ENCODE measurements at regions not wholly inside any gene's neighbourhood (a gene's known extent, or its start where the extent isn't known, plus 50 kb on each side); places are given as distances from the start of the nearest gene placed in this dataset.

DNA sequence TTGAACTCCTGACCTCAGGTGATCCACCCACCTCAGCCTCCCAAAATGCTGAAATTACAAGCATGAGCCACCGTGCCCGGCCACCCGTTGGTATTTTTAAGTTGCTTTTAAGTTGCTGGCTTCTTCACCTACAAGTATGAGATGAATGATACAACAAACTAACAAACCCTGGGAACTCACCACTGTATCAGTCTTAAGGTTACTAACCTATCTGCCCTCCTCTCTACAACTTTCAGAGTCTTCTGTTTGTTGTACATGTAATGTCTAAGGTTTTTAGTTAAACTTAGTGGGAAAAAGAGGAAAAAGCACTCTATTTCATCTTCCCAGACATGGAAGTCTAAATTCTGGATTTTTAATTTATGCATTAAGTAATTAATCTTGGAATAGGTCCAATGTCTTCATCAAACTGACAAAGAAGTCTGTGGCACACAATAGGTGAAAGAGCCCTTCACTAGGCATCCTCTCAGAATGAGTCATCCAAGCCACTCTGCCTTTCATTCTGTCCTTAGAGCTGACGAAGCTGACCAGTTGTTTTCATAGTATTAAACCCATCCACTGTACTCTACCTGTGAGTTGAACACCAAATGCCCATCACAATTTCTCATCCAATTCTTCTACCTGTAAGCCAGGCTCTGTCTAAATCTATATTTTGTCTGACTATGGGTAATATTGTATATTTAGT, 936.1 kb downstream of the TUSC7 start:
- peaks cover 8% of the 10 kb centered on the region for H3K9me3 Mint-ChIP-seq
- no peak overlapping the region for H3K27ac Mint-ChIP-seq
- H3K4me1 Mint-ChIP-seq, result no peaks in the 10 kb centered on the region
- H3K4me3 Mint-ChIP-seq, result no peak overlapping the region
- H3K27me3 Mint-ChIP-seq, result no peaks in the 10 kb centered on the region
- DNase-seq (no peak), ATAC-seq (ENCODE audit: low read depth) (no peak)
- no peaks in the 10 kb centered on the region for H3K36me3 Mint-ChIP-seq
- POLR2A ChIA-PET, result no interaction called here

DNA sequence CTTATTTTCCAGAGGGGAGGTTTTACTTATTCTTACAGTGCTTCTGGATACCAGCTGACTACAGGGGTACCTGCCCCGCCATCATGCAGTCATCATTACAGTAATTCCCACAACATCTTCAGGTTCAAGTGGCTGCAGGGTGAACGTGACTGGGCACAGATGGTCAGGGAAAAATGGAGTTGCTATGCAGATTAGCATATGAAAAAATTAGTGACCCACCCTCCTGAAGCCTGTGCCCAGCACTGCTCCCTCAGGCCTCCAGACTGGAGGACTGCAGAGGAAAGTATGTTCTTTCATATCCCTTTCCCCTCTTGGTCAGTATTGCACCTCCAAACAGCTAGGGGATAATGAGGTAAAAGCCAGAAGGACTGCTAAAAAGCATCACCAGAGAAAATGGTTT, 937.9 kb downstream of the TUSC7 start:
- DNase-seq, result no peak
- Mint-ChIP-seq H3K27ac (no peak overlapping the region), H3K36me3 (no peaks in the 10 kb centered on the region), H3K4me3 (no peak overlapping the region), H3K27me3 (no peaks in the 10 kb centered on the region), H3K4me1 (no peaks in the 10 kb centered on the region), H3K9me3 (peaks cover 8% of the 10 kb centered on the region)
- POLR2A ChIA-PET, result no interaction called here
- no peak for ATAC-seq (ENCODE audit: low read depth)

DNA sequence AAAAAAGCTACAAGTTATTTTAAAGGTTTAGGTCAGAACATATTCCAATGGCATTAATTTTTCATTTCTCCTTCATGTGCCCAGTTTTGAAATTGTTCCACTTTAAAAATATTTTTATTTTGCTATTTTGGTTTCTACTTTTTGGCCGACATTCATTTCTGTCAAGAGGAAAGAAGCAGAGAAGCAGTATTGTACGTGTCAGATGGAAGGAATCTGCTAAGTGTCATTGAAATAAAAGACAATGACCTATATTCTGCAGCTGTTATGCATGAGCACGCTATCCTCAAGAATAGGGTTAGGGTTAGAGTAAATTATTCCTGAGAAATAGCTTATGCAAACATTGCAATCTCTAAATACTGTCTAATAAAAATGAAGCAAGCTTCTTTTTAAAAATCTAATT, 941.7 kb downstream of the TUSC7 start:
- H3K9me3 Mint-ChIP-seq, result peaks cover 1% of the 10 kb centered on the region
- ATAC-seq (ENCODE audit: low read depth) (no peak), DNase-seq (no peak)
- H3K27ac Mint-ChIP-seq, result no peak overlapping the region
- H3K4me1 Mint-ChIP-seq, result no peaks in the 10 kb centered on the region
- no peaks in the 10 kb centered on the region for H3K27me3 Mint-ChIP-seq
- H3K36me3 Mint-ChIP-seq, result no peaks in the 10 kb centered on the region
- H3K4me3 Mint-ChIP-seq, result no peak overlapping the region
- POLR2A ChIA-PET, result no interaction called here

DNA sequence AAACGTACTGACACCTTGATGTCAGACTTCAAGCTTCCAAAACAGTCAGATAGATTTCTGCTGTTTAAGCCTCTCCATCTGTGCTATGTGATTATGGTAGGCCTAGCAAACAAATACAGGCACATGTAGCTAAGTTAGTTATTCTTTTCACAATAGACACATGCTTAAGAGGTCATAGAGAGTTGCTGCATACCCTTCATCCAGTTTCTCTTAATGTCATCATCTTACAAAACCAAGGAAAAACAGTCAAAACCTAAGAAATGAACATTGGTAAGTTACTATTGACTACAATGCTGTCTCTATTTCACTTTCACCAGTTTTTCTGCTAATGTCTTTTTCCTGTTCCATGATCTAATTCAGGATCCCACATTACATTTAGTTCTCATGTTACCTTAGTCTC, 946.8 kb downstream of the TUSC7 start:
- Mint-ChIP-seq H3K4me1 (no peaks in the 10 kb centered on the region), H3K27ac (no peak overlapping the region), H3K4me3 (no peak overlapping the region), H3K36me3 (no peaks in the 10 kb centered on the region), H3K9me3 (no peaks in the 10 kb centered on the region), H3K27me3 (no peaks in the 10 kb centered on the region)
- POLR2A ChIA-PET, result no interaction called here
- ATAC-seq (ENCODE audit: low read depth), result no peak
- no peak for DNase-seq

DNA sequence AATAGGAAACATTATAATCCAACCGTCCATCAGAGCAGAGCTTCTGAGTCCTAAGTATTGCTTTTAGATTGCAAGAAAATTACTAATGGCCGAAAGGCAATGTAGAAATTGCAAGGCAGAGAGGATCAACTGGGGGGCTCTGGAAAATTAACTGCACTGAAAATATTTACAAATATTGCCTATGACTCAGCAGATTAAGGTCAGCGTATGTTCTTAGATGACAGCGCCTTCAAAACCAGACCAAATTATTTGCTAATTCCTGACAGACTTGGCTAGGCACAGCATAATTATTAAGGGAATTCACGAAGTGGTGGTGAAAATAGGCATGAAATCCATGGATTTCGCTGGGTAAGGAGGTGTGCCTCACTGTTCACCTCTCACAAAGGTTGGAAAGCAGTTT, 947.7 kb downstream of the TUSC7 start:
- no peaks in the 10 kb centered on the region for H3K4me1 Mint-ChIP-seq
- H3K27ac Mint-ChIP-seq, result no peak overlapping the region
- no peak overlapping the region for H3K4me3 Mint-ChIP-seq
- DNase-seq, result no peak
- H3K9me3 Mint-ChIP-seq, result no peaks in the 10 kb centered on the region
- POLR2A ChIA-PET, result no interaction called here
- ATAC-seq (ENCODE audit: low read depth), result no peak
- H3K36me3 Mint-ChIP-seq, result no peaks in the 10 kb centered on the region
- H3K27me3 Mint-ChIP-seq, result no peaks in the 10 kb centered on the region

DNA sequence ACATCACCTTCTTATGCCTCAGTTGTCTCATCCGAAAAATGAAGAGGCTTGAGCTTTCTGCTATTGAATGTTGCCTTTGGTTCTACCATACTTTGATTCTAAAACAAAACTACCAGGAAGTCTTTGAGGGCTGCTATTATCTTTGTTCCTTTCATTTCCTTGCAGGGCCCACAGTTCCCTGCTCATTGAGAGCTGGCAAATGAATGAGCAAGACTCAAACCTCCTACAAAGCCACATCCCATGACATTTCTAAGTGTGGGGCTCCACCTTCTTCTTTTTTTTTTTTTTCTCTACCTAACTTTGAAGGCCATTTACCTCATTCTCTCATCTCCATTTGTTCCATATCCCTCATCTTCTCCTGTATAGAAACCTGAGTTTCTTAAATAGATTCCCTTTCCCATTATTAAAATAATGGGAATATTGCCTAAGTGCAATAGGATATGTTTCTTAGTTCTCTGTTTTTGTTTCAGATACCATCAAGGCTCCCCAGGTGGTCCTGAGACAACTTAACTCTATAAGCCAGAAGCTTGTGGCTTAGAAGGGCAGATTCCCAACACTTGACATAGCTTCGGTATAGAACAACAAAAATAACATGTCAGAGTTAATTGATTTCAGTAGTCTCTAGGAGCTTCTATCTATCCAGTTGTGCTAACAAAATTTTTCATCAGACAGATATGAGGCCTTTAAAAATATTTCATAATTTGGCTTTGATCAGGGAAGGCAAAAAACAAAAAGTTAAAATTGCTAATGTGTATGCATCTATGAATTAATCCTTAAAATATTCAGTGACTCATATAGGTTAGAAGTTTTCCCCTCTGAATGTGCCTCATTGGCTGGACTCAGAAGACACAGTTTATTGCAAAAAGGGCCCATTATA, 951.6 kb downstream of the TUSC7 start:
- H3K27me3 Mint-ChIP-seq, result no peaks in the 10 kb centered on the region
- no peak overlapping the region for H3K4me3 Mint-ChIP-seq
- no peaks in the 10 kb centered on the region for H3K4me1 Mint-ChIP-seq
- no peaks in the 10 kb centered on the region for H3K36me3 Mint-ChIP-seq
- H3K27ac Mint-ChIP-seq, result no peak overlapping the region
- DNase-seq (no peak), ATAC-seq (ENCODE audit: low read depth) (no peak)
- peaks cover 2% of the 10 kb centered on the region for H3K9me3 Mint-ChIP-seq
- POLR2A ChIA-PET, result no interaction called here

DNA sequence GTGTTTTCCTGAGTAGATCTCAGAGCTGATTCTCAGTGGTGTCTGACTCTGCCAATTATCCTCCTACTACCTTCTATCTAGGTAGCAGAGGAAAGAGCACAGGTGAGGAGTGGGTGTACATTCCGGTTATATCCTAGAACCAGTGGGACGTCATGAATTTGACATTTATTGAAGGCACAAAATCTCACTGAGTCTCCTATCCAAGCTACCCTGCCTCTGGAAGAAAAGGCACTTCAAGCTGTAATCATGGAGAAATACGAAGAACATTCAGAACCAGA, 952.2 kb downstream of the TUSC7 start:
- DNase-seq (no peak), ATAC-seq (ENCODE audit: low read depth) (no peak)
- POLR2A ChIA-PET, result no interaction called here
- Mint-ChIP-seq H3K36me3 (no peaks in the 10 kb centered on the region), H3K4me3 (no peak overlapping the region), H3K9me3 (peaks cover 2% of the 10 kb centered on the region), H3K27me3 (no peaks in the 10 kb centered on the region), H3K4me1 (no peaks in the 10 kb centered on the region), H3K27ac (no peak overlapping the region)

DNA sequence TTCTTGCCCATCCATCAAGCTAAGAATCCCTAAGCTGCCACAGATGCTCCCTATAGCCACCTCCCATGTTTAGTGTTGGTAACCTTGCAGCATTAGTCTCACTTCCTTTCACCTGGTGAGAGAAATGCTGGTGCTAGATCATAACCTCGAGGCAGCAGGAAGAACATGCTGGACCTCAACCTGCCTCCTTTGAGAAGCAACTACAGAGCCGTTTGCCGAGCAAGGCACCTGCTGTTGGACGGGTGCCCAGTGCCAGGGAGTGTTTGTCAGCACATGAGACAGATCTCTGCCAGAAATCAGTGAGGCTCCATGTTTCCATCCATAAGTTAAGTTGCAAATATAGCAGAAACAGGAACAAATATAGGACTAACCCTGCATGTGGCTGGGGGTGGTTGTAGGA, 955.7 kb downstream of the TUSC7 start:
- no peaks in the 10 kb centered on the region for H3K36me3 Mint-ChIP-seq
- no peak overlapping the region for H3K4me3 Mint-ChIP-seq
- POLR2A ChIA-PET, result no interaction called here
- DNase-seq (no peak), ATAC-seq (ENCODE audit: low read depth) (no peak)
- no peaks in the 10 kb centered on the region for H3K4me1 Mint-ChIP-seq
- H3K9me3 Mint-ChIP-seq, result peaks cover 2% of the 10 kb centered on the region
- no peak overlapping the region for H3K27ac Mint-ChIP-seq
- H3K27me3 Mint-ChIP-seq, result no peaks in the 10 kb centered on the region

DNA sequence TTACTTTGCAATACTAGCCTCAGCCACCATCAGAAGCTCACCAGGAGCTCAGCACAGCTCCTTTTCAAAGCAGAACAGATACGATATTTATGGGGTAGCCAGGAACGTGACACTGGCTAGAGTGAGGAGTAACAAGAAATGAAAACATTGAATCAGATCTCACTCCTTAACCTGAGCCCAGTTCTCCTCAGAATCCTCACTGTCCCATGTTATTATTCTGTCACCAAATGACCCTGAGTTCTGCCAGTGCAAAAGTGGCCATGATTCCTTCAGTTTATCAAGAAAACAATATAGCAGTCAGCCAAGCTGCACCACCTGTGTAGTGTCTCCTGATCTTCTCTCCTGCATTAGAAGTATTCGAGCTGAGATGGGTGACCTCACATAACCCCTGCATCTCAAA, 956.7 kb downstream of the TUSC7 start:
- ATAC-seq (ENCODE audit: low read depth), result no peak
- no peaks in the 10 kb centered on the region for H3K36me3 Mint-ChIP-seq
- no peak overlapping the region for H3K4me3 Mint-ChIP-seq
- H3K27me3 Mint-ChIP-seq, result no peaks in the 10 kb centered on the region
- POLR2A ChIA-PET, result no interaction called here
- peaks cover 2% of the 10 kb centered on the region for H3K9me3 Mint-ChIP-seq
- no peaks in the 10 kb centered on the region for H3K4me1 Mint-ChIP-seq
- DNase-seq, result no peak
- H3K27ac Mint-ChIP-seq, result no peak overlapping the region

DNA sequence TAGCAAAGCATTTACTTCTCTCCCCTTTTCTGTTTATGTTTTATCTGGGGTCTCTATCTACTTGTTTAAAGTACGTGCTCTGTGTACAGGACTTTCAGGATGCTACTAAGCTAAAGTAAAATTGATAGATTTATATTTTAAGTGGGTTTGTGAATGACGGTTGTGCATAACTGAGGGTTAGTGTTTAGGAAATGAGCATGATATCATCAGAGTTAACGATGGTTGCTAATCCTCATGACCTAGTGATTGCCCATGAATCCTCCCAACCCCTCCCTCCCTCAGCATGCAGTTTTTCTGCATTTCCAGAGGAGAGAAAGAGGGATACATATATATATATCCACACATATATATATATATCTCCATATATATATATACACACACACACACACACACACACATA, 957.2 kb downstream of the TUSC7 start:
- no peak overlapping the region for H3K27ac Mint-ChIP-seq
- POLR2A ChIA-PET, result no interaction called here
- H3K36me3 Mint-ChIP-seq, result no peaks in the 10 kb centered on the region
- peaks cover 2% of the 10 kb centered on the region for H3K9me3 Mint-ChIP-seq
- H3K27me3 Mint-ChIP-seq, result no peaks in the 10 kb centered on the region
- no peak for ATAC-seq (ENCODE audit: low read depth)
- H3K4me1 Mint-ChIP-seq, result no peaks in the 10 kb centered on the region
- DNase-seq, result no peak
- no peak overlapping the region for H3K4me3 Mint-ChIP-seq

DNA sequence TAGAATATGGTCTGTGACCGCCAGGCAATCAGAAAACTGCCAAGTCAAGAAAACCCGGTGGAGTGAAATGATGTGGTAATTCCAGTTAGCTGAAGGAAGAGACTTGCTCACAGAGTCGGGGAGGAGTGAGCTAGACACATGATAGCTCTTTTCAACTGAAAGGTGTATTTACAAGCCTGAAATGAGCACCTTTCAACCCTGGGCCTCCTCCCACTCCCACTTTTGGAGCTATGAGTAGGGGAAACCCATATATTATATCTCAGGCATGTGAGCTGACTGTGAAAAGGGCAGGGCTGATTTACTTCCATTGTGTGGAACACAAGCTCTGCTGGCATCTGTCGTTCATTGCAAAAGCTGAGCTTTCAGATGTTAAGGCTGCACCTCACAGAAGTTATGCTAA, 960.2 kb downstream of the TUSC7 start:
- no peak overlapping the region for H3K27ac Mint-ChIP-seq
- H3K36me3 Mint-ChIP-seq, result no peaks in the 10 kb centered on the region
- POLR2A ChIA-PET, result no interaction called here
- DNase-seq (no peak), ATAC-seq (ENCODE audit: low read depth) (no peak)
- H3K27me3 Mint-ChIP-seq, result no peaks in the 10 kb centered on the region
- H3K4me3 Mint-ChIP-seq, result no peak overlapping the region
- H3K4me1 Mint-ChIP-seq, result no peaks in the 10 kb centered on the region
- H3K9me3 Mint-ChIP-seq, result peaks cover 2% of the 10 kb centered on the region

DNA sequence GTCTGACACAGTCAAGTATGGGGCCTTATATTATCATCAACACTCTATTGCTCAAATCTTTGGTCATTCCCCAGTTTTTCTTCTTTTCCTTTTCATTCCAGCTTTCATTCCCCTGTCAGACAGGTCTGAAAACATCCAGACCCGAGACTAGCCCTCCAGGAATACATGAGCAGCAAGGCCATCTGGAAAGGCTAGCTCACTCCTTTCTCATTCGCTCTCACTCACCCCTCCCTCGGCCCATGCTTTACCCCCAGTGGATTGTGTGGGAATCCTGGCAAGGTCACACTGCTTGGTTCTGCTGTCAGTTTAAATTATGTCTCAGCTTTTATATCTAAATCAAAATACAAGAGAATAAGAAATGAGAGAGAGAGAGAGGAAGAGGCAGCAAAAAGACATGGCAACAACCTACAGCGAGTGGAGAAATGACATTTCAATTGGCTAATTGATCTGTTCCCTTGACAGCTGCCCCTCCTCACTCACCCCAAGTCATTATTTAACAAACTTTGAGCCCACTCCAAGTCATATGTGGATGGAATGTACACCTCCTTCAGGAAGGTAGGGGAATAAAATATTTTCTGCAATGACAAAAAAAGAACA, 962.2 kb downstream of the TUSC7 start:
- H3K27me3 Mint-ChIP-seq, result no peaks in the 10 kb centered on the region
- H3K4me1 Mint-ChIP-seq, result no peaks in the 10 kb centered on the region
- no peaks in the 10 kb centered on the region for H3K36me3 Mint-ChIP-seq
- no peak overlapping the region for H3K27ac Mint-ChIP-seq
- ATAC-seq (ENCODE audit: low read depth) (no peak), DNase-seq (no peak)
- H3K9me3 Mint-ChIP-seq, result no peaks in the 10 kb centered on the region
- H3K4me3 Mint-ChIP-seq, result no peak overlapping the region
- POLR2A ChIA-PET, result no interaction called here

DNA sequence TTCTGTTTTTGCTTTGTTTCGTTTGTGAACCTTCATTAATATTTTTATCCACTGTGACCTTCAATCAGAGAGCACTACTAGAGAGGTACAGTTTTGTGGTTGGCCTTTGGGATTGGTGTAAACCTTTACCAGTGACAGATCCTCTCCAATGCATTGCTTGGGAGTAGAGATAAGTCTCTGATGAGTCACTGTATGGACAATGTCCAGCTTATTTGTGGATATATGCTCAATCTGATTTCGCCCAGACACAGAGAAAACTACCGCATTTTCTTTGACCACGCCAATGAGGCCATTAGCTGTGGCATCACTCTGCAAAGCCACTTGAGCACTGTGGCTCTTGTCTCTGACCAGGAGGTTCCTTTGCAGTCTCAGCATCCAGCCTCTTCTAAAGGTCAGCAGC, 964.7 kb downstream of the TUSC7 start:
- no peaks in the 10 kb centered on the region for H3K27me3 Mint-ChIP-seq
- POLR2A ChIA-PET, result no interaction called here
- H3K4me1 Mint-ChIP-seq, result no peaks in the 10 kb centered on the region
- no peaks in the 10 kb centered on the region for H3K36me3 Mint-ChIP-seq
- ATAC-seq (ENCODE audit: low read depth) (no peak), DNase-seq (no peak)
- H3K9me3 Mint-ChIP-seq, result no peaks in the 10 kb centered on the region
- H3K4me3 Mint-ChIP-seq, result no peak overlapping the region
- no peak overlapping the region for H3K27ac Mint-ChIP-seq

DNA sequence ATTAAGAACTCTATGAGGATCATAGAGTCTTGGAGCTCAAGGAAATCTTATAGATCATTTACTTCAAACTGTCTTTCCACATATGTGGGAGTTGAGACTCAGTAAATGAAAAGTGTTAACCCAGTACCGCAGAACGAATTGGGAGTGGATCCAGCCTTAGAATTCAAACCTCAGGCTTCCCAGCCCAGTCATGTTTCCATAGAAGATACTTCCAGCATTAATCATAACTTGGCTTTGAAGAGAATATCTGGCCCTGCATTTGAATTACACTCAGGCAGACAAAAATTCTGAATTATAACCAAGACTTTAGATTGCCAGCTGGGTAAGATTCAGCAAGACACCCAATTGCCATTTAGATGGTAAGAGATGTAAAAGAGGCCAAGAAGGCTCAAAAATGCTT, 972.0 kb downstream of the TUSC7 start:
- POLR2A ChIA-PET, result no interaction called here
- no peak overlapping the region for H3K27ac Mint-ChIP-seq
- no peak for DNase-seq
- no peaks in the 10 kb centered on the region for H3K9me3 Mint-ChIP-seq
- H3K4me3 Mint-ChIP-seq, result no peak overlapping the region
- no peaks in the 10 kb centered on the region for H3K36me3 Mint-ChIP-seq
- H3K27me3 Mint-ChIP-seq, result no peaks in the 10 kb centered on the region
- H3K4me1 Mint-ChIP-seq, result no peaks in the 10 kb centered on the region
- no peak for ATAC-seq (ENCODE audit: low read depth)
